ENCODE measurements at regions not wholly inside any gene's neighbourhood (a gene's known extent, or its start where the extent isn't known, plus 50 kb on each side); places are given as distances from the start of the nearest gene placed in this dataset.

GRCh38 chr15:36235173-36235572, 344.3 kb upstream of the CDIN1 start:
- H3K4me3 ChIP-seq (IDR thresholded peaks at IDR 0.05; ENCODE audit: insufficient read depth, low read depth, low read length): no peak overlapping the region
- no peaks in the 10 kb centered on the region for H3K4me1 ChIP-seq (ENCODE audit: low read depth, poor library complexity, severe bottlenecking)
- no peaks in the 10 kb centered on the region for H3K36me3 ChIP-seq (ENCODE audit: insufficient read depth)
- H3K27me3 ChIP-seq (ENCODE audit: insufficient read depth, low read depth): no peaks in the 10 kb centered on the region
- H3K9ac ChIP-seq: no peak overlapping the region
- H3K27ac ChIP-seq: no peak overlapping the region
- H2AFZ ChIP-seq (ENCODE audit: low read depth): no peak overlapping the region
- no peaks in the 10 kb centered on the region for H4K20me1 ChIP-seq (ENCODE audit: insufficient read depth)
- TF ChIP-seq CTCF (conservative IDR thresholded peaks at IDR 0.05; ENCODE audit: low read depth, low read length): no peak
- H3K4me2 ChIP-seq: no peak overlapping the region
- H3K79me2 ChIP-seq (ENCODE audit: insufficient read depth, low read depth): no peaks in the 10 kb centered on the region

GRCh38 chr15:36239509-36239908, 339.9 kb upstream of the CDIN1 start:
- Histone ChIP-seq H3K4me3 (IDR thresholded peaks at IDR 0.05; ENCODE audit: insufficient read depth, low read depth, low read length) (no peak overlapping the region), H3K79me2 (ENCODE audit: insufficient read depth, low read depth) (no peaks in the 10 kb centered on the region), H3K4me2 (no peak overlapping the region), H3K9ac (no peak overlapping the region), H3K4me1 (ENCODE audit: low read depth, poor library complexity, severe bottlenecking) (no peaks in the 10 kb centered on the region), H2AFZ (ENCODE audit: low read depth) (no peak overlapping the region), H3K36me3 (ENCODE audit: insufficient read depth) (no peaks in the 10 kb centered on the region), H3K27me3 (ENCODE audit: insufficient read depth, low read depth) (no peaks in the 10 kb centered on the region), H3K27ac (no peak overlapping the region), H4K20me1 (ENCODE audit: insufficient read depth) (no peaks in the 10 kb centered on the region)
- TF ChIP-seq CTCF (conservative IDR thresholded peaks at IDR 0.05; ENCODE audit: low read depth, low read length): no peak

- H3K4me1 ChIP-seq (ENCODE audit: low read depth, poor library complexity, severe bottlenecking): no peaks in the 10 kb centered on the region
- no peak overlapping the region for H3K9ac ChIP-seq
- TF ChIP-seq CTCF (conservative IDR thresholded peaks at IDR 0.05; ENCODE audit: low read depth, low read length): no peak
- H3K4me3 ChIP-seq (IDR thresholded peaks at IDR 0.05; ENCODE audit: insufficient read depth, low read depth, low read length): no peak overlapping the region
- no peak overlapping the region for H2AFZ ChIP-seq (ENCODE audit: low read depth)
- H3K4me2 ChIP-seq: no peak overlapping the region
- H3K36me3 ChIP-seq (ENCODE audit: insufficient read depth): no peaks in the 10 kb centered on the region
- H3K27ac ChIP-seq: no peak overlapping the region
- no peaks in the 10 kb centered on the region for H4K20me1 ChIP-seq (ENCODE audit: insufficient read depth)
- H3K79me2 ChIP-seq (ENCODE audit: insufficient read depth, low read depth): no peaks in the 10 kb centered on the region
- H3K27me3 ChIP-seq (ENCODE audit: insufficient read depth, low read depth): no peaks in the 10 kb centered on the region
Observed at GRCh38 chr15:36251450-36251849, 328.0 kb upstream of the CDIN1 start.

- Histone ChIP-seq H3K79me2 (ENCODE audit: insufficient read depth, low read depth) (no peaks in the 10 kb centered on the region), H2AFZ (ENCODE audit: low read depth) (no peak overlapping the region), H3K4me3 (IDR thresholded peaks at IDR 0.05; ENCODE audit: insufficient read depth, low read depth, low read length) (no peak overlapping the region), H3K27me3 (ENCODE audit: insufficient read depth, low read depth) (no peaks in the 10 kb centered on the region), H3K9ac (no peak overlapping the region), H3K27ac (no peak overlapping the region), H3K4me2 (no peak overlapping the region), H3K36me3 (ENCODE audit: insufficient read depth) (no peaks in the 10 kb centered on the region), H4K20me1 (ENCODE audit: insufficient read depth) (no peaks in the 10 kb centered on the region), H3K4me1 (ENCODE audit: low read depth, poor library complexity, severe bottlenecking) (no peaks in the 10 kb centered on the region)
- TF ChIP-seq CTCF (conservative IDR thresholded peaks at IDR 0.05; ENCODE audit: low read depth, low read length): no peak
Observed at GRCh38 chr15:36252146-36252711, 327.2 kb upstream of the CDIN1 start.

All from KMS-11 (cell line).